GM19395 (cell line): ENCODE measurements at regions not wholly inside any gene's neighbourhood (a gene's known extent, or its start where the extent isn't known, plus 50 kb on each side); places are given as distances from the start of the nearest gene placed in this dataset.
"Not testable (repeated sequence)": the region's sequence is repeated elsewhere in the genome, so short reads cannot be mapped to it uniquely, and the experiment has no call there.

Source experiments
- ATAC-seq: cut with Tn5 transposase; IDR thresholded peaks from one replicate; pipeline ENCODE4 v1.9.1; 2021; ENCODE audit warnings: mild to moderate bottlenecking, moderate library complexity; ENCODE audit not compliant: unreplicated experiment

GRCh38 chr3:30408105-30408557, 198.3 kb upstream of the TGFBR2 start:
- no peak for ATAC-seq

DNA sequence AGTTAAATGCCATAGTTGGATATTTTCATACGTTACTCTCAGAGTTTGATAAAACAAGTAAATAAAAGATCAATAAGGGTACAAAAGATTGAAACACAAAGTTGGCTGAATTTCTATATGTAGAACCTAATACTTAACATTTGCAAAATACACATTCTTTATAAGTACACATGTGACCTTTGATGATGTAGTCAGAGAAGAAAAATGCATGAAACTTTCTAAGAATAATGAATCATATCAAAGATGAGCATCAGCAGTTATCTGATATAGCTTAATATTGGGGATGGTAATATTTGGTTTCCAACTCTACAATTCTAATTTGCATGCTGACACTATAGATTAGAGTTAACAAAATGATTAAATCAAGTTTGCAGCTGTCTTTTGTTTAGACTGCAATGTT, 188.0 kb upstream of the TGFBR2 start:
- ATAC-seq: no peak

GRCh38 chr3:30421266-30421665, 185.1 kb upstream of the TGFBR2 start:
- ATAC-seq: no peak

- ATAC-seq: no peak
These were observed 180.0 kb upstream of the TGFBR2 start for GRCh38 chr3:30426293-30426993.

DNA sequence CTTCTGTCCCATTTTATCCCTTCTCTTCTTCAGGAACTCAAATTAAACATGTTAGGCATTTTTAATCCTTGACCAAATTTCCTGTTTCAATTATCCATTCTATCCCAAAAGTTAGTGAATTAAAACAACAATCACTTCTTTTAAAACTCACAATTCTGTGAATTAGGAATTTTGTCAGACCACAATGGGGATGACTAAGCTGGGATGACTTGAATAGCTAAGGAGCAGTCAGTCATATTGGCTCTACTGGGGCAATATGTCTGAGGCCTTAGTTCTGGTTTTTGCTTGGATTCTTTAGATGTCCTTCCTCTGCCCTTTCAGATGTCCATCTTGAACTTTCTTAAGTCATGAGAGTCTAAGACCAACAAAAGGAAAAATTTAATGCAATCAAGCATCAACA, 178.2 kb upstream of the TGFBR2 start:
- ATAC-seq: no peak

DNA sequence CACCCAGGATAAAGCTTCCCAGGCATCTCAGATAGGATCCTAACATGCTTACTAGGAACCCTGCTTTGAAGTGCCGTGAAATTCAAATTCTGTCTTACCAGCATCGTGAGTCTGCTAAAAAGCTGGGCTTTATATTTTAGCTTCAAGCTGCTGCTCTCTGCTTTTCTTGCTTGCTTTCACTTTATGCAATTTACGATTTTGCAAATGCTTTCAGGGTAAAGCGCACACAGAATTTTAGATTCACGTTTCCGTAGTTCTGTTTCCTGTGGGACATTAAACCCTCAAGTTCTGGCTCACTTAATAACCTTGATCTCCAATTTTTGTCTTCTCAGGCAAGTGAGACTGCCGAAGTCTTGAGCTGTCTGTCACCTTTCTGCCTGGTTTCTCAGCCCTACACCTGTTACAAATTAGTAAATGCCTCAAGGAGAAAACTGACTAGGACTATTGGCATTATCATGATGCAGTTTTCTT, 170.5 kb upstream of the TGFBR2 start:
- ATAC-seq: no peak

GRCh38 chr3:30437171-30437601, 169.2 kb upstream of the TGFBR2 start:
- no peak for ATAC-seq

DNA sequence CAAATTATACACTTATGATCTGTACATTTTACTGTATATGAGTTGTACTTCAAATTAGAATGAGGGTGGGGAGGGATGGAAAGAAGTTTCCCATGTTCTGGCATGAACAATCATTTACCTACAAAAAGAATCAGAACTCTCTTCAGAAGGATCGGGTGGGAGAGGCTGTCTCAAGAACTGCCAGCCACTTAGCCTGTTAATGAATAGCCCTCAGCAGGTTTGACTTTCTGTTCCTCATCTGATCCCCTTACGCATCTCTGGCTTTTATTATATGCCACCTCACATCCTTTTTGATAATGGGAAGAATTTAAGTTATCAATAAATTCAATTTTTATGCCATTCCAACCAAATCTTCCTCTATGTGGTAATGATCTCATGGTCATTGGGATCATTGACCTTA, 168.3 kb upstream of the TGFBR2 start:
- no peak for ATAC-seq

DNA sequence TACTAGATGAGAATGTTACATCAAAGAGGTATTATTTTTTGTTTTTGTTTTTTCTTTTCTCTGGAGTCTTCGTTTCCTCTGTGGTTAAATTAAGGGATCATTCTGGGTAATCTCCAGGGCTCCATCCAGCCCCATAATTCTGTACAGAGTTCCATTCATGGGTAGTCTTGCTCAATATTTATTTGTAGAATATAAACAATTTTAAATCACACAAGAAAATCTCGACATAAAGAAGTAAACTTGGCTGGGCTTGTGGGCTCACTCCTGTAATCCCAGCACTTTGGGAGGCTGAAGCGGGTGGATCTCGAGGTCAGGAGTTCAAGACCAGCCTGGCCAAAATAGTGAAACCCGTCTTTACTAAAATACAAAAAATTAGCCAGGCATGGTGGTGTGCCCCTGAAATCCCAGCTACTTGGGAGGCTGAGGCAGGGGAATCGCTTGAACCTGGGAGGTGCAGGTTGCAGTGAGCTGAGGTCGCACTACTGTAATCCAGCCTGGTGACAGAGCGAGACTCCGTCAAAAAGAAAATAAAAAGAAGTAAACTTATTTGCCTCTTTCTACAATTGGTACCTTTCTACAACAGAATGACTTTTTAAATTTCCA, 166.8 kb upstream of the TGFBR2 start:
- ATAC-seq: no peak

DNA sequence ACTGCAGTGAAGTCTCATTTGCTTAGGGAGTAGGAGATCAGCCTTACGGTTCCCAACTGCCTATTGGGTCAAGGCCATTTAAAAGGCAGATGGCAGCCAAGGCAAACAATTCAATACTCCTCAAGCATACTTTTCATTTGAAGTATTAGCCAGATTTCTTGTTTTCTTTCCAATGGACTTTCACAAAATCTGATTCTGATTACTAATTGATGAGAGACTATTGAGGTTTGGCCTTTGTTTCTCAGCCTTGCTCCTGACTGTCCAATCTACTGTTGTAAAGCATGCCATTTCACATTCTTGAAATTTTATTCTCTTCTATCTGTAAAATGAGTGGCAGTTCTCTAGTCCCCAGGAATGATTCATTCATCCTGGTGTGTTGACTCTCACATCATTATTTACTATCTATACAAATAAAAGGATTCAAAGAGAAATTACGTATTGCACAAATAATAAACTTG, 166.2 kb upstream of the TGFBR2 start:
- ATAC-seq: no peak

GRCh38 chr3:30440880-30441279, 165.5 kb upstream of the TGFBR2 start:
- ATAC-seq: no peak

DNA sequence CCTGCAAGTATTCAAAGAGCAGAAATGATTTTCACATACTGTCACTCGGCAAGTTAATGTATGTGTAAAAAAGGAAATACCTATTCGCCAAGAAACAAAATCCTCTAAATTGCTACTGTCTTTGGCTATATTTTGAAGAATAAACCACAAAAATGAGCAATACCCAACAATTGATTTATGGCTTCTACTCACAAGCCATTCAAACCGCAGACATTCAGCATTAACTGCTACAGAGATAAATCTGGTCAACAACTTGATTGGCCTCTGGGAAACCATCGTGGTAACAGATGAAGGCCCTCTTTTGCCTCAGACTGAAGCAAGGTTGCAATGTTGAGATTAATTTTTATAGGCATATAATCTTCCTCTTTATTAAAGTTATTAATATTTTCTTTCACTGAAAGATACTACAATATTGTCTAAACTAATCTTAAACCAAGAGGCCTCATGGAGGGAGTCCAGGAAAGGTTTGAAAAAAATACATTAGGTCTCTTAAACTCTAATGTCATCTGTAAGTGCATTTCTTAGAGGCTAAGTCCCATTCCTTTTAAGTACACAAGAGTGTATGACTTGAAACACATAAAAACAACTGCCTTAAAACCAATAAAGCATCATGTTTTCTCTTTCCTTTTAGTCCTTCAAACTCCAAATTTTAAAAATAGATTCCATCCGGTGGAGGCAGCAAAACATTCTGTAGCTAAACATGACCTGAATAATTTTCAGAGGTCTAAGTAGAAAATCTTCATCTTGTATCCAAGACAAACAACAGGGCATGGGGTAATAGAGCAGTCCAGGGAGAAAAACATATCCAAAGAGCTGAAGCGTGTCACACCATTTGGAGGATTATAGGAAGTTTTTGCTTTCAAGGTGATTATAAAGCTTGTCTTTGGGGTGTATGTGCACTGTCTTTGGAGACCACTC, 162.4 kb upstream of the TGFBR2 start:
- ATAC-seq: no peak

DNA sequence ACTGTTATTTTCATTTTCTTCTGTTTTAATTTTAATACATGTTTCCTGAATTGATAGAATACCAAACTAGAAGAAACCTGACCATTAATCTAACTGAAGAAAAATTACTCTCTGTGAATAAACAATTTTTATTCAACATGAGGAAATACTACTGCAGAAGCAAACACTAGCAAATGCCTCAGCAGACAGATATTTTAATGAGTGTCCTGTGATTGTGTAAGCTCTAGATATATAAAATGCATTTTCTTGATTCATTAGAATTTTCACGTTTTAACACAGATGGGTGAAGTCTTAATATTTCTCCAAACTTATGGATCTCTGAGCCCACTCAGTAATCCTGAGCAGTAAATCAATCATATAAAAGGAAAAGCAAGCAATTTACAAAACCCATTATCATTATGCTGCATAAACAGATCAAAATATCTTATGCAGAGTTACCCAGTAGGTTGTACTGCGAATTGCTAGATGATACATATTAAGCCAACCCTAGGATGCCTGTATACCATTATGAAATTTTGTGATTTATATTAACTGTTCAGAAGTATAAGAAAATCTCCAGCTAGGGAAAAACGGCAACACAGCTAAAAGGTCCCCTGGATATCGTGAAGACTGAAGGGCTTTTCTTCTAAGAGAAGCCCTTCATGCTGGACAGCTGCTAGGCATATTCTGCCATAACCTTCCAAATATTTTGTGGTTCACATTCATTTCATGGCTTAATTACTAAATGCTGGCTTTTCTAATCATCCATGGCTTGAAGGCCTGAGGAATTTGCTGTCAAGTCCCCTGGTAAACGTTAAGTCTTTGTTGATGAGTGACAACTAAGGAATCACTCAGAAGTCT, 157.7 kb upstream of the TGFBR2 start:
- ATAC-seq: no peak

DNA sequence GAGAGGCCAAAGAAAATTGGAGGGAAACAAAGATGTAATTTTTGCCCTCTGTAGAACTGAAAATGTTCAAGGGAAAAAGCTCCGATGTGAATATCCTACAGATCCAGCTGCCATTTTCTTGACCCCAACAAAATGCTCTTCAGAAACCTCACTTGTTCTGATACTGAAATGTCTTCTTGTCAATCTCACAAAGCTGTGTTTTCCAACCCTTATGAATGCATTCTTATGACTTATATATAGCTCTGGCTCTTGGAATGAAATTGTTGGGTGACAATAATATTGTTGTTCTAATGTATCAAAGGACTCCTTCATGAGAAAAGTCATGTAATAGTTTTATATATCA, 157.1 kb upstream of the TGFBR2 start:
- no peak for ATAC-seq

GRCh38 chr3:30452446-30452845, 154.0 kb upstream of the TGFBR2 start:
- no peak for ATAC-seq

DNA sequence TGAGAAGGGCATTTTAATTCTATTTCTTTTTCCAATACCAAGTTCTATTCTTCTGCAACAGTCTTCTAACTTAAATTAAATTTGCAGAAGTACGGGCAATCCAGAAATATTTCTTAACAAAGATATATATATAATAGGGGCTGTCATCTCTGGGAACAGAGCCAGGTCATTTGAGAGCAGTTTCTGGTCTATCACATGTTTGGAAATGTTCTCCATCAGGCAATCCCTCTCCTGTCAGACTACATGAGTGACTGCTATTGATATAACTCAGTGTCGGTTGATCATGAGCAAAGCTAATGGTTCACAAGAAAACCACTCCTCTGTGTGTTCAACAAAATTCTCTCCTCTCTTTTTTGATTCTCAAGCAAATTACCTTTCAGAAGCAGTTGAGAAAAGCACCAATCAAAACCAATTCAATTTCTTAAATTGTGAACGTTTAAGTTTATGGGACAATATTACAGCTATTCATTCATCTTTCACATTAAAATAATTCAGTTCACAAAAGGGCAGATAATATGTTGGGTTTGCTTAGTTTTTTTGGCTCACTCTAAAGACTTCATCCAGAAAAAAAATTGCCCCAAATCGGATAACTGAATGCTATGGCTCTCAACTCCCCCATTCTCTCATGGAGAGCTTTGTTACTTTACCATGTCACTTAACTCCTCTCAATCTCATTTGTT, 152.9 kb upstream of the TGFBR2 start:
- no peak for ATAC-seq

GRCh38 chr3:30454636-30455035, 151.8 kb upstream of the TGFBR2 start:
- no peak for ATAC-seq

- ATAC-seq: not testable (repeated sequence)
These were observed 151.3 kb upstream of the TGFBR2 start for GRCh38 chr3:30455112-30455511.

- ATAC-seq: no peak
These were observed 150.6 kb upstream of the TGFBR2 start for GRCh38 chr3:30455840-30456239.

- ATAC-seq: no peak
These were observed 150.1 kb upstream of the TGFBR2 start for GRCh38 chr3:30456264-30456663.
